Loucy (cell line): ENCODE measurements at regions not wholly inside any gene's neighbourhood (a gene's known extent, or its start where the extent isn't known, plus 50 kb on each side); places are given as distances from the start of the nearest gene placed in this dataset.

Experiments used
- CTCF ChIP-seq: fragments of 200-600 bp; sonication (generic); conservative IDR thresholded peaks from 2 replicates; pipeline ENCODE4 v1.5.1; 2014; ENCODE audit warnings: mild to moderate bottlenecking, antibody characterized with exemption, low read length
- EZH2phosphoT487 ChIP-seq: fragments of 200-600 bp; IDR thresholded peaks from 2 replicates; pipeline ENCODE4 v1.6.1; 2018; ENCODE audit warnings: antibody characterized with exemption, mild to moderate bottlenecking, moderate library complexity, borderline replicate concordance

- TF ChIP-seq CTCF (no peak), EZH2phosphoT487 (no peak)
These were observed 323.3 kb upstream of the NR5A2 start for GRCh38 chr1:199704231-199704630.
